NCI-H510A (cell line): ENCODE measurements at regions not wholly inside any gene's neighbourhood (a gene's known extent, or its start where the extent isn't known, plus 50 kb on each side); places are given as distances from the start of the nearest gene placed in this dataset.
A peak's percentile ranks its signal among the peaks of the same experiment; 100 is the strongest.
"Not testable (repeated sequence)": the region's sequence is repeated elsewhere in the genome, so short reads cannot be mapped to it uniquely, and the experiment has no call there.

Source experiments
- DNase-seq: peaks from one replicate; lab custom pipeline; 2025; lab: John Stamatoyannopoulos, UW

- not testable (repeated sequence) for DNase-seq
Observed at GRCh38 chr4:9505341-9505740, 61.1 kb downstream of the DEFB131A start.

- DNase-seq = not testable (repeated sequence)
Observed at GRCh38 chr4:9506672-9507071, 62.5 kb downstream of the DEFB131A start.

GRCh38 chr4:9512941-9513340 lies 68.7 kb downstream of the DEFB131A start:
- not testable (repeated sequence) for DNase-seq

GRCh38 chr4:9519631-9520030 lies 75.4 kb downstream of the DEFB131A start:
- DNase-seq = not testable (repeated sequence)

- not testable (repeated sequence) for DNase-seq
Observed at GRCh38 chr4:9522903-9523302, 78.7 kb downstream of the DEFB131A start.

GRCh38 chr4:9524406-9524805 lies 80.2 kb downstream of the DEFB131A start:
- DNase-seq = not testable (repeated sequence)

GRCh38 chr4:9532134-9532862 lies 88.1 kb downstream of the DEFB131A start:
- peak; percentile 9 for DNase-seq

- DNase-seq = not testable (repeated sequence)
Observed at GRCh38 chr4:9532863-9533192, 88.6 kb downstream of the DEFB131A start.

- not testable (repeated sequence) for DNase-seq
Observed at GRCh38 chr4:9537101-9537500, 92.9 kb downstream of the DEFB131A start.

GRCh38 chr4:9539939-9540520 lies 95.8 kb downstream of the DEFB131A start:
- DNase-seq = not testable (repeated sequence)

- not testable (repeated sequence) for DNase-seq
Observed at GRCh38 chr4:9541388-9541915, 97.2 kb downstream of the DEFB131A start.

- not testable (repeated sequence) for DNase-seq
Observed at GRCh38 chr4:9544851-9545250, 100.6 kb downstream of the DEFB131A start.

GRCh38 chr4:9547470-9547869 lies 103.3 kb downstream of the DEFB131A start:
- DNase-seq = not testable (repeated sequence)

- not testable (repeated sequence) for DNase-seq
Observed at GRCh38 chr4:9556076-9556475, 111.9 kb downstream of the DEFB131A start.

- not testable (repeated sequence) for DNase-seq
Observed at GRCh38 chr4:9577869-9578268, 133.7 kb downstream of the DEFB131A start.

GRCh38 chr4:9582880-9583279 lies 138.7 kb downstream of the DEFB131A start:
- DNase-seq = not testable (repeated sequence)

- no peak for DNase-seq
Observed at GRCh38 chr4:9592010-9592409, 147.8 kb downstream of the DEFB131A start.

GRCh38 chr4:9594948-9595347 lies 150.7 kb downstream of the DEFB131A start:
- DNase-seq = no peak

GRCh38 chr4:9595531-9595930 lies 151.3 kb downstream of the DEFB131A start:
- not testable (repeated sequence) for DNase-seq

- DNase-seq = no peak
Observed at GRCh38 chr4:9599266-9599665, 155.1 kb downstream of the DEFB131A start.

- DNase-seq = no peak
Observed at GRCh38 chr4:9600246-9600645, 156.0 kb downstream of the DEFB131A start.

GRCh38 chr4:9602389-9602914 lies 158.2 kb downstream of the DEFB131A start:
- DNase-seq = no peak
